ENCODE measurements at regions not wholly inside any gene's neighbourhood (a gene's known extent, or its start where the extent isn't known, plus 50 kb on each side); places are given as distances from the start of the nearest gene placed in this dataset.

- DNase-seq (ENCODE audit: low read depth in 1 of 2, low spot score in 1 of 2) = no peak
- H3K4me3 ChIP-seq (replicated peaks; ENCODE audit: insufficient read depth, low read length) = no peak overlapping the region
- TF ChIP-seq CTCF (IDR thresholded peaks at IDR 0.05; ENCODE audit: insufficient read depth, low read length) (no peak), REST (IDR thresholded peaks at IDR 0.05; ENCODE audit: insufficient replicate concordance, low read depth) (no peak), SPI1 (IDR thresholded peaks at IDR 0.05; ENCODE audit: borderline replicate concordance, low read depth) (no peak), GABPA (IDR thresholded peaks at IDR 0.05; ENCODE audit: low read depth) (no peak), POLR2AphosphoS5 (IDR thresholded peaks at IDR 0.05; ENCODE audit: low read depth) (no peak)
- no peak overlapping the region for H3K27ac ChIP-seq (replicated peaks)
- H3K27me3 ChIP-seq (ENCODE audit: insufficient read depth, poor library complexity, severe bottlenecking) = no peaks in the 10 kb centered on the region
These were observed 73.6 kb upstream of the FOXN2 start for GRCh38 chr2:48240912-48241311.

- TF ChIP-seq CTCF (IDR thresholded peaks at IDR 0.05; ENCODE audit: insufficient read depth, low read length) (no peak), REST (IDR thresholded peaks at IDR 0.05; ENCODE audit: insufficient replicate concordance, low read depth) (no peak), SPI1 (IDR thresholded peaks at IDR 0.05; ENCODE audit: borderline replicate concordance, low read depth) (no peak), POLR2AphosphoS5 (IDR thresholded peaks at IDR 0.05; ENCODE audit: low read depth) (no peak), GABPA (IDR thresholded peaks at IDR 0.05; ENCODE audit: low read depth) (no peak)
- H3K27me3 ChIP-seq (ENCODE audit: insufficient read depth, poor library complexity, severe bottlenecking) = no peaks in the 10 kb centered on the region
- no peak overlapping the region for H3K4me3 ChIP-seq (replicated peaks; ENCODE audit: insufficient read depth, low read length)
- no peak overlapping the region for H3K27ac ChIP-seq (replicated peaks)
- no peak for DNase-seq (ENCODE audit: low read depth in 1 of 2, low spot score in 1 of 2)
These were observed 67.3 kb upstream of the FOXN2 start for GRCh38 chr2:48247206-48247605.

GRCh38 chr2:48248251-48248933, 66.1 kb upstream of the FOXN2 start:
- DNase-seq (ENCODE audit: low read depth in 1 of 2, low spot score in 1 of 2) = no peak
- Histone ChIP-seq H3K27me3 (ENCODE audit: insufficient read depth, poor library complexity, severe bottlenecking) (no peaks in the 10 kb centered on the region), H3K27ac (replicated peaks) (peak overlapping the region; percentile 71), H3K4me3 (replicated peaks; ENCODE audit: insufficient read depth, low read length) (no peak overlapping the region)
- no peak for TF ChIP-seq SPI1 (IDR thresholded peaks at IDR 0.05; ENCODE audit: borderline replicate concordance, low read depth)
- TF ChIP-seq REST (IDR thresholded peaks at IDR 0.05; ENCODE audit: insufficient replicate concordance, low read depth) = no peak
